B cell (primary cell): ENCODE measurements at regions not wholly inside any gene's neighbourhood (a gene's known extent, or its start where the extent isn't known, plus 50 kb on each side); places are given as distances from the start of the nearest gene placed in this dataset.

Source experiments
- ATAC-seq: fragments of 200-7000 bp; cut with Tn5 transposase; one replicate; pipeline ENCODE4 v1.10.0; 2021; ENCODE audit warnings: low read depth, mild to moderate bottlenecking, moderate number of reproducible peaks, moderate library complexity
- CTCF ChIA-PET: fragments of 350-600 bp; sonication (Branson Sonifier 250); formaldehyde crosslinking; loops from one replicate; lab custom pipeline; 2021; ENCODE audit warnings: antibody characterized with exemption, inconsistent platforms; lab: Charles Lee
- POLR2A ChIA-PET: fragments of 350-600 bp; sonication (Branson Sonifier 250); formaldehyde crosslinking; loops from one replicate; lab custom pipeline; 2021; ENCODE audit warnings: antibody characterized with exemption; lab: Charles Lee
- DNase-seq: peaks from one replicate; pipeline ENCODE4 v3.0.0; 2013
- H2AFZ ChIP-seq: 2 replicates; pipeline ENCODE4 v1.6.1; 2012; ENCODE audit warnings: mild to moderate bottlenecking, low read depth, low read length; ENCODE audit not compliant: insufficient read depth, poor library complexity, severe bottlenecking
- H3K27ac ChIP-seq, 2 donors: 1 replicate in 1 of 2; 2 replicates in 1 of 2; pipeline ENCODE4 v1.5.1; 2012 to 2013; ENCODE audit warnings: low read length in 2 of 2, mild to moderate bottlenecking in 2 of 2, moderate library complexity in 1 of 2
- H3K27me3 ChIP-seq, 4 experiments: fragments of 200-600 bp in 1 of 4; sonication (generic) in 1 of 4; replicated peaks in 1 of 4; 1 replicate in 2 of 4; 2 replicates in 2 of 4; pipeline versions ENCODE4 v1.6.1 to v1.7.0; 2013 to 2016; ENCODE audit warnings: low read length in 3 of 4, mild to moderate bottlenecking in 2 of 4, mixed read lengths in 1 of 4, moderate library complexity in 1 of 4; ENCODE audit not compliant: insufficient read depth in 4 of 4, control insufficient read depth in 3 of 4; ENCODE audit errors: control extremely low read depth in 1 of 4
- H3K36me3 ChIP-seq, 2 experiments: replicated peaks in 1 of 2; 1 replicate in 1 of 2; 2 replicates in 1 of 2; pipeline versions ENCODE4 v1.6.1 to v1.7.1; 2013; ENCODE audit warnings: low read length in 1 of 2; ENCODE audit not compliant: insufficient read depth in 2 of 2, control insufficient read depth in 1 of 2; ENCODE audit errors: control extremely low read depth in 1 of 2, extremely low read depth in 1 of 2
- H3K4me1 ChIP-seq, 2 donors: fragments of 200-600 bp in 1 of 2; sonication (generic) in 1 of 2; 1 replicate in 1 of 2; 2 replicates in 1 of 2; pipeline versions ENCODE4 v1.5.1 to v1.6.1; 2013 to 2017; ENCODE audit warnings: low read length in 2 of 2; ENCODE audit not compliant: control insufficient read depth in 2 of 2, insufficient read depth in 2 of 2
- H3K4me2 ChIP-seq: replicated peaks from 2 replicates; pipeline ENCODE3; 2012; ENCODE audit warnings: mild to moderate bottlenecking, low read depth, low read length; ENCODE audit not compliant: poor library complexity, severe bottlenecking
- H3K4me3 ChIP-seq, 5 experiments: fragments of 200-600 bp in 1 of 5; sonication (generic) in 1 of 5; 1 replicate in 3 of 5; 2 replicates in 2 of 5; pipeline versions ENCODE4 v1.5.1 to v1.7.0; 2011 to 2016; ENCODE audit warnings: low read length in 4 of 5, mild to moderate bottlenecking in 4 of 5, low read depth in 2 of 5, control low read depth in 1 of 5, moderate library complexity in 1 of 5; ENCODE audit not compliant: insufficient read depth in 1 of 5; ENCODE audit errors: control extremely low read depth in 1 of 5, extremely low read depth in 1 of 5
- H3K79me2 ChIP-seq: fragments of 200-600 bp; sonication (generic); one replicate; pipeline ENCODE4 v1.6.0; 2016; ENCODE audit warnings: low read length; ENCODE audit not compliant: control insufficient read depth, insufficient read depth
- H3K9ac ChIP-seq: fragments of 200-600 bp; sonication (generic); 2 replicates; pipeline ENCODE4 v1.6.1; 2017; ENCODE audit warnings: mild to moderate bottlenecking, low read length, moderate library complexity
- H3K9me3 ChIP-seq, 3 donors: one replicate each; pipeline versions ENCODE4 v1.6.1 to v1.7.1; 2013; ENCODE audit warnings: low read length in 2 of 3; ENCODE audit not compliant: control insufficient read depth in 2 of 3, insufficient read depth in 1 of 3; ENCODE audit errors: control extremely low read depth in 1 of 3
- H4K20me1 ChIP-seq: 2 replicates; pipeline ENCODE4 v1.6.0; 2012; ENCODE audit warnings: mild to moderate bottlenecking, low read length; ENCODE audit not compliant: insufficient read depth, control insufficient read depth, poor library complexity, severe bottlenecking
- H3K27ac Mint-ChIP-seq: one replicate; pipeline ENCODE4 v1.8.0; 2021; ENCODE audit warnings: mixed read lengths
- H3K27me3 Mint-ChIP-seq: one replicate; pipeline ENCODE4 v1.8.0; 2021; ENCODE audit warnings: mixed read lengths
- H3K4me1 Mint-ChIP-seq: one replicate; pipeline ENCODE4 v1.8.0; 2021; ENCODE audit warnings: mixed read lengths
- H3K4me3 Mint-ChIP-seq: one replicate; pipeline ENCODE4 v1.8.0; 2021; ENCODE audit warnings: mixed read lengths
- H3K9me3 Mint-ChIP-seq: one replicate; pipeline ENCODE4 v1.8.0; 2022; ENCODE audit warnings: mixed read lengths; ENCODE audit not compliant: insufficient read depth
- CTCF ChIP-seq: fragments of 200-600 bp; IDR thresholded peaks from one replicate; pipeline ENCODE4 v1.8.0; 2022; ENCODE audit warnings: antibody characterized with exemption, mild to moderate bottlenecking
- EZH2 ChIP-seq: IDR thresholded peaks from 2 replicates; pipeline ENCODE4 v1.6.1; 2012; ENCODE audit warnings: borderline replicate concordance, low read depth, mild to moderate bottlenecking, moderate library complexity, low read length; ENCODE audit not compliant: insufficient read depth, poor library complexity, severe bottlenecking
- WGBS: methylation state at CpG from one replicate; pipeline ENCODE4 v1.1.5; 2013; ENCODE audit warnings: missing lambda C conversion rate; ENCODE audit not compliant: insufficient coverage; 5-methylcytosine and 5-hydroxymethylcytosine counted together
- intact Hi-C: fragments of 100-400 bp; cut with micrococcal nuclease; formaldehyde crosslinking; loops from one replicate; pipeline ENCODE4 v1.10.0; 2022

DNA sequence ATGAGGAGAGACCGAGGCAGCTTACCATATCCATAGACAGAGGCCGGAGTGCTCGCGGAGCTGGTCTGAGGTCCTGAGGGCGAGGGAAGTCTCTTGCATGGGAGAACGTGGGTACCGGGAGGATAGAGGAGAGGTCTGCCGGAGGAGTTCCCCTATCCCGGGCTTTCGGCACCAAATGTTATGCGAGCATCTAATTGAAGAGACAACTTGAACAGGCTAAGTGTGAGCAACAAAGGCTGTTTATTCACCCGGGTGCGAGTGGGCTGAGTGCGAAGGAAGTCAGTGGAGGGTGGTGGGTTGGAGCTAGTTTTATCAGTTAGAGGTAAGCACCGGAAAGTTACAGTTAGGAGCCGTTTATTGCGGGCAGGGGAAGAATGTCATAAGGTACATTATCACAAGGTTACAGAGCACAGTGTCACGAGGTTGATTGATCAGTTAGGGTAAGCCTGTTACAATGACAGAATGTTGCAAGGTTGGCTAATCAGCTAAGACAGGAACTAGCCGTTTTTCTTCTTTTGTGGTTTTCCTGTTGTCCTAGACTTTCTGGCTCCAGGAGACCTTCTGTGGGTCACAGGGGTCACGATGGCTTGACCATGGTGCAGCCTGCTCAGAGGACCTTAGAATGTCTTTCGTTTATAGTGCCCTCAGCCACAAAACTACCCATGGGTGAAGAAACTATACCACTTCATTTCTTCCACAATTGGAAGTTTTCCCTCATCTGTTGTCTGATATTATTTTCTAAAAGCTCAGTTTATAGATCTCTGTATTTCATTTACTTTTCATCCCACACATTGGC, 746.0 kb upstream of the ADGRB3 start:
- no peak overlapping the region for H3K4me3 ChIP-seq
- intact Hi-C loops, result no loop called here
- H2AFZ ChIP-seq, result no peak overlapping the region
- H3K9me3 Mint-ChIP-seq, result no peaks in the 10 kb centered on the region
- no peaks in the 10 kb centered on the region for H3K27me3 ChIP-seq
- H3K36me3 ChIP-seq, result no peaks in the 10 kb centered on the region
- 52% methylated on average over 19 of the region's 21 CpGs for WGBS
- no peak overlapping the region for H3K4me3 Mint-ChIP-seq
- no peaks in the 10 kb centered on the region for H4K20me1 ChIP-seq
- H3K27me3 Mint-ChIP-seq, result no peaks in the 10 kb centered on the region
- H3K9me3 ChIP-seq, result peaks cover 0 to 17% (median 0%) of the 10 kb centered on the region in 3 donors
- no peak overlapping the region for H3K27ac ChIP-seq
- no peak overlapping the region for H3K4me2 ChIP-seq
- ATAC-seq (no peak), DNase-seq (no peak)
- H3K9ac ChIP-seq, result no peak overlapping the region
- no peak for TF ChIP-seq CTCF
- no peaks in the 10 kb centered on the region for H3K4me1 ChIP-seq
- peaks cover 2% of the 10 kb centered on the region for H3K4me1 Mint-ChIP-seq
- H3K27ac Mint-ChIP-seq, result no peak overlapping the region
- ChIA-PET CTCF (no interaction called here), POLR2A (no interaction called here)
- no peaks in the 10 kb centered on the region for H3K79me2 ChIP-seq

GRCh38 chr6:67888546-67888885, 746.6 kb upstream of the ADGRB3 start:
- H3K4me2 ChIP-seq, result no peak overlapping the region
- no peak overlapping the region for H2AFZ ChIP-seq
- no peaks in the 10 kb centered on the region for H3K27me3 Mint-ChIP-seq
- ChIA-PET CTCF (no interaction called here), POLR2A (no interaction called here)
- 99% methylated on average over 8 of the region's 9 CpGs for WGBS
- H4K20me1 ChIP-seq, result no peaks in the 10 kb centered on the region
- intact Hi-C loops, result no loop called here
- no peaks in the 10 kb centered on the region for H3K4me1 ChIP-seq
- no peak overlapping the region for H3K27ac ChIP-seq
- no peaks in the 10 kb centered on the region for H3K79me2 ChIP-seq
- TF ChIP-seq CTCF, result no peak
- TF ChIP-seq EZH2, result no peak
- H3K9me3 ChIP-seq, result peaks cover 0 to 17% (median 0%) of the 10 kb centered on the region in 3 donors
- H3K36me3 ChIP-seq, result no peaks in the 10 kb centered on the region
- ATAC-seq (no peak), DNase-seq (no peak)
- H3K4me3 ChIP-seq, result no peak overlapping the region
- no peak overlapping the region for H3K9ac ChIP-seq
- H3K27me3 ChIP-seq, result no peaks in the 10 kb centered on the region
- H3K4me3 Mint-ChIP-seq, result no peak overlapping the region
- no peak overlapping the region for H3K27ac Mint-ChIP-seq
- peaks cover 2% of the 10 kb centered on the region for H3K4me1 Mint-ChIP-seq
- H3K9me3 Mint-ChIP-seq, result no peaks in the 10 kb centered on the region
